ENCODE measurements at regions not wholly inside any gene's neighbourhood (a gene's known extent, or its start where the extent isn't known, plus 50 kb on each side); places are given as distances from the start of the nearest gene placed in this dataset.
A peak's percentile ranks its signal among the peaks of the same experiment; 100 is the strongest.
"Not testable (repeated sequence)": the region's sequence is repeated elsewhere in the genome, so short reads cannot be mapped to it uniquely, and the experiment has no call there.

DNA sequence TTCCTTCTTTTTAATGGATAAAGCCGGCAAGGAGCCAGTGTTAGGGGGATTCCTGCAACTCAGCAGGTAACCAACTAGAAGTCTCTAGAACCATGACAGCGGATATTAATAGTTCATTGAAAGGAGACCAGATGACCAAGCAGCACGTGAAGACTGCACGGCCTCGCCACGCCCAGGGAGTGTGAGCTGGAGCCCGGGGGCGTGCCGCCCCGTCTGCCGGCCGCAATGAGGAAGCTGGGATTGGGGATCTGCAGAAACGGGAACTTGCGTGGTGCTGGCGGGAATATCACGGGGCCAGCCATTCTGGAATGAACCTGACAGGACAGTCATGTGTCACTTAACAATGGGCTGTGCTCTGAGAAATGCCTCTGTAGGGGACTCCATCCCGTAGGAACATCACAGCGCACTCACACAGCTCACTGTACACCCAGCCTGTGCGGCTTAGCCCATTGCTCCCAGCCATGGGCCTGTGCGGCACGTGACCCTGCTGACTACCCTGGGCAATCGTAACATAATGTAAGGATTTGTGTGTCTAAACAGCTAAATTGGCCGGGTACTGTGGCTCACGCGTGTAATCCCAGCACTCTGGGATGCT, 4092.8 kb upstream of the TPTE start:
- not testable (repeated sequence) for H3K9me3 ChIP-seq; H3K36me3 ChIP-seq; H3K27ac ChIP-seq; H3K27me3 ChIP-seq; H3K4me1 ChIP-seq; H3K4me3 ChIP-seq; DNase-seq (ENCODE audit: low spot score in 2 of 2)
- WGBS, 2 donors = no CpG with 5 or more reads among the region's 25 CpGs

DNA sequence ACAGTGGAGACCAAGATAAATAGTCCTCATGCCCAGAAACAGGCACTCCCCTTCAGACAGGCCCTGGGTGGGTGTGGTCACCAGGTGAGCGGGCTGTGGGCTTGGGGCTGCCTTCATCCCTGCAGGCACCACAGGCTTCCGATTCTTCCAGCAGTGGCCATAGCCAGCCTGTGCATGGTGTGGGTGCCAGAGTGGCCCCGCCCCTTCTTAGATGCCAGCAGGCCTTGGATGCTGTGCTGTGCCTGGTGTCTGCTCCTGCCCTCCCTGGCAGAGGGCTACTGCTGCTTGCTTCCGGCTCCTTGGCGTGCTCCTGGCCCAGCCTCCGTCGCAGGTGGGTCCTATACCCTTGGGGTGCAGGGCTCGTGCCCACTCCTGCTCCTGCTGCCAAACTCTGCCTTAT, 4091.5 kb upstream of the TPTE start:
- H3K4me3 ChIP-seq; DNase-seq (ENCODE audit: low spot score in 2 of 2); H3K27ac ChIP-seq; H3K36me3 ChIP-seq; H3K27me3 ChIP-seq; H3K4me1 ChIP-seq; H3K9me3 ChIP-seq: not testable (repeated sequence)
- WGBS, 2 donors = 100% methylated on average over 1 of the region's 8 CpGs; no CpG with 5 or more reads in 1 of the 2 donors

DNA sequence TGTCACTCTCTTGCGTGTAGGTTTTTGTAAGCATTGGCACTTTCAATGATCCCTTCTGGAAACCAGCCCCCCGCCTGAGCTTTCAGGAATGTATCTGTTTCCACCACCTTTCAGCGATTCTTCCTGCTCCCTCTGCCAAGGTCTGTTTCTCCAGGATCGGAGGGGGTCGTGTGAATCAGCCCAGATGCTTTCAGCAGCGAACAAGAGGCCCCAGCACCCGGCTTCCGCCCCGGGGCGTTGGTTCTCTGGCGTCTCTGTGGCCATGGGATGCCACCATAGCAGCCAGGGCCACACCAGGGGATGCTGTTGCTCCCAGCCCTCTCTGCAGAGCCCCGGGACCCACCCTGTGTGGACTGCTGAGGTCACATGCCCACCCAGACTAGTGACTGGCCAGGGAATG, 4088.2 kb upstream of the TPTE start:
- H3K27me3 ChIP-seq, H3K27ac ChIP-seq: not testable (repeated sequence)
- 67% methylated on average over 1 of the region's 12 CpGs; no CpG with 5 or more reads in 1 of the 2 donors for WGBS, 2 donors

GRCh38 chr21:6436205-6436604, 4085.2 kb upstream of the TPTE start:
- not testable (repeated sequence) for H3K9me3 ChIP-seq; H3K4me1 ChIP-seq; DNase-seq (ENCODE audit: low spot score in 2 of 2); H3K36me3 ChIP-seq; H3K27me3 ChIP-seq; H3K4me3 ChIP-seq; H3K27ac ChIP-seq
- no CpG with 5 or more reads among the region's 15 CpGs for WGBS, 2 donors

More for the DNA sequence above, 4088.2 kb upstream of the TPTE start:
- H3K9me3 ChIP-seq; DNase-seq (ENCODE audit: low spot score in 2 of 2); H3K4me1 ChIP-seq; H3K4me3 ChIP-seq; H3K36me3 ChIP-seq: not testable (repeated sequence)

DNA sequence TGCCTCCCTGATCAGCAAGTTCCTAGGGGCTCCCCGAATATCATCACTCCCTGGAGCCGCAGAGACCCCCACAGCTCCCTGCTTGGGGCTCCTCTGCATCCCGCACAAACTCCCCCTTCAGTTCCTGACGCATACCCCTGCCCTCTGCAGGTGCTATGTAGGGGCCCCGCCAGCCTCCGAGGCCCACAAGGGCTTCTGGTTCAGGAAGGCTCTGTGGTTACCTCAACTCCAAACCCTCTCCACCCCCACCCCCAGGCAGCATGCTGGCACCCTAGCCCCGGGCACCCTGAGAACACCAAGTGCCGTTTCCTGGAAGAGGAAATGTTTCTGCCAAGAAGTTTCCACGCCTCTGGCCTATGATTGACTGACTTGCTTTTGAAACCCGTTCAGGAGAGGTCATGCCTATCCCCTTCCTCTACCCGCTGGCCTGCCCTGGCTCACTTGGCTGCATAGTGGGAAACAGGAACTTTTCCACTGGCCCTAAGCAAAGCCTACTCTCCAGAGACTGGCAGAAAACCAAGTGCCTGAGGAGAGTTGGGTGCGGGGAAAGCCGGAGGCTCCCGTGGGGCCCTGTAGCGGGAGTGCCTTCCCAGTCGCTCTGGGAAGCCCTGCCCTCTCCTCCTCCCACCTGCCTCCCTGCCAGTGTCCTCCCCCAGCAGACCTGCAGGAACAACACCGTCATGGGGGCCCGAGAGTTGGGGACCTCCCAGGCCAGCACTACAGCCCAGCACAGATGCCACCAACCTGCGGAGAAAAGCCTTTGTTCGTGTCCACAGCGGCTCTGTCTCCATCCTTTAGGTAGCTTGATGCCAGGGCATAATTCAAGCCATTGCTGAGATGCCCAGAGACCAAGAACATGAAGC, 4084.2 kb upstream of the TPTE start:
- not testable (repeated sequence) for H3K36me3 ChIP-seq; DNase-seq (ENCODE audit: low spot score in 2 of 2); H3K9me3 ChIP-seq; H3K4me1 ChIP-seq; H3K27me3 ChIP-seq; H3K4me3 ChIP-seq
- H3K27ac ChIP-seq = peak overlapping the region in 1 of 4 donors; percentile 60
- 59% methylated on average over 2 of the region's 21 CpGs; no CpG with 5 or more reads in 1 of the 2 donors for WGBS, 2 donors

DNA sequence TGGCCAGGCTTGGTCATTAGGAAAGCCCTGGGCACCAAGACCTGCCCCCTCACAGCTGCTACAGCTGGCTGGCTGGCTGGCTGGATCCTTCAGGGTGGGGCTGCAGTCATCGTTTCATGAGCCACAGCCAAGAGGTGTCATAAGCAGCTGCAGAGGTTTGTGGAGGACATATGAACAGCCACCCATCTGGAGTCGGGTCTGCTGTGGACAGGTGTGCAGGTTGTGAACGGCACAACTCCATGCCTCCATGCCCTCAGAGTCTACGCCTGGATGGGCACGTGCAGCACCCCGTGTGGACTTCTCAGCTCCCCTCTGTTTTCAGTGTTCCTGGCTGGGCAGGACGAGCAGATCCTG, 4083.6 kb upstream of the TPTE start:
- not testable (repeated sequence) for H3K27me3 ChIP-seq; H3K4me3 ChIP-seq; DNase-seq (ENCODE audit: low spot score in 2 of 2); H3K9me3 ChIP-seq; H3K36me3 ChIP-seq; H3K4me1 ChIP-seq; H3K27ac ChIP-seq
- WGBS, 2 donors = no CpG with 5 or more reads among the region's 7 CpGs

- no CpG with 5 or more reads among the region's 10 CpGs for WGBS, 2 donors
- DNase-seq (ENCODE audit: low spot score in 2 of 2) = not testable (repeated sequence)
Observed at GRCh38 chr21:6439058-6439457, 4082.3 kb upstream of the TPTE start.

DNA sequence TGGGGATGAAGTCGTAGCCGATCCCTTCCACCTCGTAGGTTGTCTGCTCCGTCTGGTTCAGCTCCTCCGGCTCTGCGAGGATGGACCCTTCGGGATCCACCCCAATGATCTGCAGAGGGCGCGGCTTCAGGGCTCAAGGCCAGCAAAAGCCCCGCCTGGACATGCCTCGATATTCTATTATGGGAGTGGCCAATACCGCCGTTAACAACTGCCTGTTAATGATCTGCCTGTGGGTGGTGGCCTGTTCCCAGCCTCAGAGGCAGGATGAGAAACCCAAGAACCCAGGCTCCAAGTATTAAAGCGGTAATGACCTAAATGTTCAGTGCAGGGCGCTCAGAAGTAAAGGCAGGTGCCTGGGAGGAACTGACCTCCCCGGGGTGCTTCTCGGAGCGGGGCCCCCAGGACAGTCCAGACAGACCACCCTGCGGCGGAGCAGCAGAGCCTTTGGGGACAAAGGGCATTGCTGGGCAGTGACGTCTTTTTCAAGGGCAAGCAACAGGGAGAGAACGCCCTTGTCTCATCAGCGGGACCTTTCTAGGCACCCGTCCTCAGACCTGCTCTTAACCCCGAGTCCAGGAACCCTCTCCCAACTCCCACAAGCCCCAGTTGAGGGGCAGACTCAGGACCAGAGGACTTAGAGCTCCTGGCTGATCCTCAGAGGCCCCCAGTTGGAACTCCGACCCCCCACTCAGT, 4066.6 kb upstream of the TPTE start:
- DNase-seq (ENCODE audit: low spot score in 2 of 2); H3K36me3 ChIP-seq; H3K27ac ChIP-seq; H3K4me3 ChIP-seq; H3K9me3 ChIP-seq; H3K27me3 ChIP-seq; H3K4me1 ChIP-seq: not testable (repeated sequence)
- no CpG with 5 or more reads among the region's 26 CpGs for WGBS, 2 donors

More at GRCh38 chr21:6439058-6439457, 4082.3 kb upstream of the TPTE start:
- not testable (repeated sequence) for H3K4me3 ChIP-seq, H3K4me1 ChIP-seq, H3K27me3 ChIP-seq, H3K36me3 ChIP-seq, H3K9me3 ChIP-seq, H3K27ac ChIP-seq

- H3K27ac ChIP-seq; H3K27me3 ChIP-seq; H3K4me1 ChIP-seq; H3K9me3 ChIP-seq; H3K4me3 ChIP-seq; DNase-seq (ENCODE audit: low spot score in 2 of 2); H3K36me3 ChIP-seq: not testable (repeated sequence)
- WGBS, 2 donors = no CpG with 5 or more reads among the region's 18 CpGs
Observed at GRCh38 chr21:6456011-6456661, 4065.2 kb upstream of the TPTE start.

GRCh38 chr21:6459761-6460160, 4061.6 kb upstream of the TPTE start:
- H3K27me3 ChIP-seq; H3K9me3 ChIP-seq; H3K36me3 ChIP-seq; H3K27ac ChIP-seq; H3K4me3 ChIP-seq; DNase-seq (ENCODE audit: low spot score in 2 of 2); H3K4me1 ChIP-seq: not testable (repeated sequence)
- no CpG with 5 or more reads among the region's 12 CpGs for WGBS, 2 donors

DNA sequence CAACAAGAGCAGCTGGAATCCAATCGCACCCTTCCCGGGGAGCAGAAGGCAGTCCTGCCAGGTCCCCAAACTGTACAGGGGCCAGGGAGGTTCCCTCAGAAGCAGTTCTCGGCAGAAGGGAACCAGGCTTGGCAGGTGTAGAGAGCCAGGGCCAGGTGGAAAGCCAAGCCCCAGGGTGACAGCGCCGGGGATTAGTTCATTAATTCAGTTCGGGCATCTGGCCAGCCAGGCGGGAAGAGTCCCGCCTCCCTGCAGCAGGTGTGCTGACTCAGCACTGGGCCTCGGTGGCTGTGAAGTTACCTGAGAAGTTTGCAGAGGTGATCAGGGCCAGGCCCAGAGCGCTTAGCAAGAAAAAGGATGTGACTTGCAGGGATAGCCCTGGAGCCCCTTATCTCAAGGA, 4060.0 kb upstream of the TPTE start:
- not testable (repeated sequence) for H3K27me3 ChIP-seq; H3K4me1 ChIP-seq; H3K9me3 ChIP-seq; H3K4me3 ChIP-seq; DNase-seq (ENCODE audit: low spot score in 2 of 2); H3K36me3 ChIP-seq; H3K27ac ChIP-seq
- WGBS, 2 donors = no CpG with 5 or more reads among the region's 10 CpGs

- not testable (repeated sequence) for H3K27me3 ChIP-seq; H3K4me1 ChIP-seq; H3K4me3 ChIP-seq; H3K9me3 ChIP-seq; H3K27ac ChIP-seq; DNase-seq (ENCODE audit: low spot score in 2 of 2); H3K36me3 ChIP-seq
- WGBS, 2 donors = no CpG with 5 or more reads among the region's 11 CpGs
Observed at GRCh38 chr21:6464419-6464818, 4057.0 kb upstream of the TPTE start.

- not testable (repeated sequence) for H3K4me1 ChIP-seq; H3K27me3 ChIP-seq; H3K36me3 ChIP-seq; H3K4me3 ChIP-seq; H3K27ac ChIP-seq; DNase-seq (ENCODE audit: low spot score in 2 of 2); H3K9me3 ChIP-seq
- no CpG with 5 or more reads among the region's 62 CpGs for WGBS, 2 donors
Observed at GRCh38 chr21:6466081-6466698, 4055.2 kb upstream of the TPTE start.
